Frontal cortex (tissue), 3 donors: ENCODE measurements at regions not wholly inside any gene's neighbourhood (a gene's known extent, or its start where the extent isn't known, plus 50 kb on each side); places are given as distances from the start of the nearest gene placed in this dataset.
A peak's percentile ranks its signal among the peaks of the same experiment; 100 is the strongest.
"Not testable (repeated sequence)": the region's sequence is repeated elsewhere in the genome, so short reads cannot be mapped to it uniquely, and the experiment has no call there.

Experiments used
- DNase-seq, 2 donors: peaks; one replicate each; pipeline ENCODE4 v3.0.0; 2012; ENCODE audit warnings: low spot score in 2 of 2
- FAIRE-seq: peaks from 2 replicates; lab custom pipeline; 2012; peaks lifted over from hg19 to GRCh38; lab: Jason Lieb, UNC
- donor health status: control.
- donor health status: control.
- donor health status: control.

DNA sequence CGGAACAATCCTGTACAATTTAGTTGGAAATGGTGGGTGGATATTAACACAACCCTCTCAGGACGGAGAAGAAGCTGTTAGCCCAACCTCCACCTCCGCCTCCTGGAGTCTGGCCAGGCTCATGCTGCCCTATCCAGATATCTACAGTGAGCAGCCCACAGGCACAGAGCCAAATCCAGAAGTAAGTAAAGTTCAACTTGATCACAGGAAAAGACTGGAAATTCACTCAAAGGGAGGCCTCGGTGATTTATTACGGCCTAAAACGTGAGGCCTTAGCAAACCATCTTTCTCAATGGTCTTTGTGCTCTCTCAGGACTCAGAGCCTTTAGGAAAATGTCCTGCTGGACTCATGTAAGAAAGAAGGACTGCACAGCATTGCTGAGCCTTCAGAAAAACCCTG is 330.4 kb downstream of the CEP170 start:
- FAIRE-seq, DNase-seq: not testable (repeated sequence)

DNA sequence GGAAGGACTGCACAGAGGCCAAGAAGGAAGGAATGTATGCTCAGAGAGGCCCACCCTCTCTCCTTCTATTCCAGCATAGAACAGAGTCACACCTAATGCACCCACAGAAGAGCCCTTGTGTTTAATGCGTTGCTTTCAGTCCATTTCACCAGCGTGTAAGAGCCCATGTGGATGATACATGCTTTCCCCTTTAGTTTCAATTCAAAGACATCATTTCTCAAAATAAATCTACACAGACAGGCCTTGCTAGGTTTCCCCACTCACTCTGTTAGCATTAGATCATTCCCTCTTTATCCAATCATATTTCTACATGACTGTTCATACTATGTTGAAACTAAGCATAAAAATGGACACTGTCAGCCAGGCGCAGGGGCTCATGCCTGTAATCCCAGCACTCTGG is 331.5 kb downstream of the CEP170 start:
- not testable (repeated sequence) for DNase-seq, FAIRE-seq

DNA sequence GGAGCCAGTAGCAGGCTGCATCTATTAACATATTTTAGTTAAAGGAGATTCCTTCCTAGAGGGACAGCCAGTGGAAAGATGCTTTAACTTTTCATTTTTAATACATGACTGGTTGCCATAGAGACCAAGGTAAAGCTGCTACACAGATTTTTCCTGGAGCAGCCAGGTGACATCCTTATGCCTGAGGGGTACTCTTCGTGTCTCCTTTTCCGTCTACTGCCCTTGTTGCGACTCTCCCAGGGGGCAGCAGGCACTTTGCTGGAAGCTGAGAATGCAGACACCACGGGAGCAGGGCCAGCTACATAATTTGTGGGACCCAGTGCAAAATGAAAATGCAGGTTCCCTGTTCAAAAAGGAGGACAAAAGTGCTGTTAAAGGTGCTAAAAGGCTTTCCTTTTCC is 340.4 kb downstream of the CEP170 start:
- not testable (repeated sequence) for FAIRE-seq, DNase-seq

DNA sequence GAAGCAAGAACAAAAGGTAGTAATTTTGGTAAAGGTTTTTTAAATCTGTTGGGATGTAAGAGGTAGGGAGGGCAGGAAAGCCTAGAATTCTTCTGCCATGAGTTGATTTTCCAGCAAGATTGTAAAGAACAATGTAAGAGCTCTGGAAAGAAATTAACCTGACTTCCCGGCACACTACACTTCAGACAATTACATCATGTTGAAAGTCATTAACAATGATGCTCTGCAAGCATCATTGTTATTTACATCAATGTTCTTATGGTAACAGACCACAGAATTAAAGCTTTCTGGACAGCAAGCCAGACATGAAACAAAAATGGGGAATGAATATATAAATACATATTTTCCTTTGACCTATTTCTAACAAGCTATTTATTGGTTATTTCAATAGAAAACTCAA is 342.2 kb downstream of the CEP170 start:
- not testable (repeated sequence) for FAIRE-seq, DNase-seq

DNA sequence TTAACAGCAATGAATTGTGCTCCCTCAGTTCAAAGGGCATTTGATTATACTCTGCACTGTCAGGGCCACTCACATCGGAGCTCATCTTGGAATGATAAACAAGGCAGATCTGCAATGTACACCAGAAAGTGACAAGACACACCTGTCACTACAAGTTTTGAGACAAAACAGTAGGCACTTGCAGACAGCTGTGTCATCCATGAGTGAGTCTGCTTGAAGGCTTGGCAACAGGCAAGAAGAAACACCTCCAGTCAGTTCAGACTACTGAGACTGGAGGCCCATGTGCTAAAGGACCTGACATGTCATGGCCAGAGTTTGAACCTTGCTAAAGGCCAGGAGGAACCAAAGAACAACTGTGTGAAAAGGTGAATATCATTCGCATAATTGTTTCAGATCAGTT is 354.5 kb downstream of the CEP170 start:
- not testable (repeated sequence) for FAIRE-seq, DNase-seq

DNA sequence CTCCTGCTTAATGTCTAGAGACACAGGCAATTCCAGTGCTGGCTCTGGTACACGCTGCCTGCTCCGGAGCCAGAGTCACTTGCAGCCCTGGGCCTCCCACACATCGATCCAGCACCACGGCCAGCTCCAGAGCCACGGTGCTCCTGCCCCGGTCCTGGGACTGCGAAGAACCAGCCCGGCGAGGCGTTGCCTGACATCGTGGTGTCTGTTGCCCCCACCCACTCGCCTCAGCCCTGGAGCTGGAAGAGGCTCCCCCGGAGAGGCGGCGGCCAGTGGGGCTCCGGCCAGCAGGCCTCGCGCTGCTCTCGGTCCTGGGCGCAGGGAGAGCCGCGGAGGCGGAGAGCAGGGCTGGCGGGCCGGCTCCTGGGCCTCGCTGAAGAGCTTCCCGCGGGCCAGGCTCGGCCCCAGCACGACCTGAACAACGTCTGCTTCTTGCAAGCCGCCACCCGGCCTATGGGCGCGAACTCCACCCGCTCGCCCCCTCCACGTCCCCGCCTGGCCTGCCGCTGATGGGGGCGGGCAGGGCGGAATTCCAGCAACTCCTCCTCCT is 364.8 kb downstream of the CEP170 start:
- FAIRE-seq: no peak
- DNase-seq: no peak

DNA sequence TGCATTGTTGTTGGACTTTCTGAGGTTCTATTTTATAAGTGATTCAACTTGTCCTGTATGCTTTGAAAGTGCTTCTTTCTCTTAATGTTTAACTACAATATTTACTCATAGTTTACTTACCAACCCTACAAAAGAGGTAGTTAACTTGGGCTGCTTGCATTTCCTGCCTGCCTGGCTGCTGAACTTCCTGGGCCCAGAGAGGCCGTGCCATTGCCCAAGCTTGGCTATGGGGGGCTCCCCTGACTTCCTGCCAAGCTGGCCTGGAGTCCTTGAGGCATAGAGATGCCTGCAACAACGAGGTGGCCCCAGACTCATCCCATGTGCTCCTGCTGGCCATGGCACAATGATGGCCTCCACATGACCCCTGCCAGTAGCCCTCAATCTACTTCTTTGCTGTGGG is 361.6 kb upstream of the PLD5 start:
- FAIRE-seq: no peak
- no peak for DNase-seq

DNA sequence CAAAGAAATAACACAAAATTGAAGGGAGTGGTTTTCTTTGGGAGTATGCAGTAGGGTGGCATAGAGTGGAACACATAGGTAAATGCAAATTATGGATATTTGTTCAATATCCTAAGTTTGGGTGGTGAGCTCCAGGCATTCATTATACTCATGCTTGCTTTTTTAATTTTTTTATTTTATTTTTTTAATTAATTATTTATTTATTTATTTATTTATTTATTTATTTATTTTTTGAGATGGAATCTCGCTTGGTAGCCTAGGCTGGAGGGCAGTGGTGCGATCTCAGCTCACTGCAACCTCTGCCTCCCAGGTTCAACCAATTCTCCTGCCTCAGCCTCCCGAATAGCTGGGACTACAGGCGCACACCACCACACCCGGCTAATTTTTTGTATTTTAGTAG is 355.5 kb upstream of the PLD5 start:
- DNase-seq, FAIRE-seq: not testable (repeated sequence)

DNA sequence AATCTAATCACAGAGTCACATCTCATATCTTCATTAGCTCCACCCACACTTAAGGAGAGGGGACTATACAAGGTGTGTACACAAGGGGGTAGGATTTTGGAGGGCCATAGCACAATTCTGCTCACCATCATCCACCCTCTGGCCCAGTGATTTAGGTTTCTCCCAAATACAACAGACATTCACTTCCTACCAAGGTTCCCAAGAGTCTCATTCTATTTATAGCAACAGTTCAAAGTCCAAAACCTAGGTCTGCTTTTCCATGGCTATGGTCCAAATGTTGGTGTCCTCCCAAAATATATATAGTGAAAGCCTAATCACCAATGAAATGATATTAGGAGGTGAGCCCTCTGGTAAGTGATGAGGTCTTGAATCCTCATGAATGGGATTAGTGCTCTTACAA is 353.2 kb upstream of the PLD5 start:
- no peak for FAIRE-seq
- no peak for DNase-seq

DNA sequence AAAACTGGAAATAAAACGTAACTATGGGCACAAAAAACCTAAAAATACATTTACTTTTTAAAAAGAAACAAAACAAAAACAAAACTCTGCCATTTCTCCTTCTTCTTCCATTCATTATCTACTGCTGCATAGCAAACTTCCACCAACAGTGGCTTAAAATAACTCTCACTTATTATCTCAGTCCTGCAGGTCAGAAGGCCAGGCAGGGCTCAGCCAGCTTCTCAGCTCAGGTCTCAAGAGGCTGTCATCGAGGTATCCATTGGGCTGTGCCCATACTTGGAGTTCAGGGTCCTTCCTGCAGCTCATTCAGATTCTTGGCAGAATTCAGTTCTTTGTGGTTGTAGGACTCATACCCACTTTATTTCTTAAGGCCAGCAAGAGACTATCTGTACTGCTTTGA is 352.7 kb upstream of the PLD5 start:
- DNase-seq: no peak
- FAIRE-seq: no peak

DNA sequence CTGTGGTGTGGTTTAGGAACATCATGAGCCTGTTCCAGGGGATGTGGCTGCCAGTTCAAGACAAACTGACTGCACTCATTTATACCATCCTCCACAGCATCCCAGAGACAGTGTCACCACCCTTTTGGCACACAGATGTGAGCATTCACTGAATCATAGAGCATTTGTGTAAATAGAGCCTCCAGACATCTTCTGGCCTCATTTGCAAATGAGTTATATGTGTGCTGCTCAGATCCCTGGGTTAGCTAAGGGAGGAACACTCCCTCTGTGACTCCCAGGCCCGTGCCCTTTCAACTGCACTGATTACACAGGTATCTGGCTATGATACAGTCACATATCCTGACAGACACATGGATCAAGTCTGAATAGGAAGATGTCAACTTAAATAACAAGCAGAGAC is 351.5 kb upstream of the PLD5 start:
- DNase-seq: no peak
- FAIRE-seq: no peak

DNA sequence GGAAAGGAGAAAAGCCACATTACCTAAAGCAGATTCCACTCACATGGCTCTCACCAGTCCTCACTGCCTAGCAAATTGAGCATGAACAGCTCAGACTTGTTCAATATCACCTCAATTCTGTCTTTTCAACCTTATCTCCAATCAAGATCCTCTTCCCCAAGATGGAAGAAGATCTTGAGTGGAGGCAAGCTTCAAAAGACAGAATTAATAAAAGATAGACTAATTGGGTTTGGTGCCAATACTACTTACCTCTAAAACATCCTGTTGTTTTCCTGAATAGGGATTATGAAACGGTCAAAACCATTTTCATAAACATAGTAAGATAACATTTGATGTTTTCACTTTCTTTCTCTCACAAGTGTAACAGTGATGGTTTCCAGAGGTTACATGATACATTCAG is 349.2 kb upstream of the PLD5 start:
- no peak for DNase-seq
- no peak for FAIRE-seq

DNA sequence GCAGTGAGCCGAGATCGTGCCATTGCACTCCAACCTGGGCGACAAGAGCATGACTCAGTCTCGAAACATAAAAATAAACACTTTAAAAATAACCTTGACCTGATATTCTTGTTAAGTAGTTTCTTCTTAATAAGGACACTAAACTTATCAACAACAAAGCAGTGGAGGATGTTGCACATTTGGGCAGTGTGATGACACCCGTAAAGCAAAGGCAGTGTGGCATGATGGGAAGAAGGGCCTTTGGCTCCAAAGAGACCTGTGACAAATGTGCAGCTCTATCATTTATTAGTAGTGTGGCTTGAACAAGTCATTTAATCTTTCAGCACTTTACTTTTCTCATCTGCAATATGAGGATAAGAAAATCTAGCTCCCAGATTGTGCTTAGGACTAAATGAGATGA is 348.0 kb upstream of the PLD5 start:
- no peak for FAIRE-seq
- no peak for DNase-seq

DNA sequence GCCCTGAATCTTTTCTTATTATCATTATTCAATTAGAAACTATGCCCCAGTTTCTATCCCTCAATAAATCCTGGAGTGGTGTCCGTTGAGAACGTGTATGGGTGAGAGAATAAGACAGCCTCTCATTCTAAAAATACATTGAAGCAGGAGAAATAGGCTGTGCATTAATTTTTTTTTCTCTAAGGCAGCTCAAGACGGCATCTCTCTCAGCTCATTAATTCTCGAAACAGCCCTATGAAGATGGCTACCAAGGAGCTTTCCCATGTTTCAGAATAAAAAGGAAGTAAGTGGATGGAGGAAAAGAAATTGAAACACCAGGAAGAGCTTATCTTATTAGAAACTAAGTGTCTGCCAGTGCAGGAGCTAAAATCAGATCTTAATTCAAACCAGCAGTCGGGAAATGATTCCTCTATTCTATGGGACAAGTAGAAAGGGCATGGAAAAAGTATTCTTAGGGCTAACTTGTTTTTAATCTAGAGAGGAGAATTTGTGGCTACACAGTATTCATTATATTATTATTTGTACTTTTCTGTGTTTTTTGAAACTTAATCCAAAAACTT is 347.1 kb upstream of the PLD5 start:
- no peak for DNase-seq
- no peak for FAIRE-seq

DNA sequence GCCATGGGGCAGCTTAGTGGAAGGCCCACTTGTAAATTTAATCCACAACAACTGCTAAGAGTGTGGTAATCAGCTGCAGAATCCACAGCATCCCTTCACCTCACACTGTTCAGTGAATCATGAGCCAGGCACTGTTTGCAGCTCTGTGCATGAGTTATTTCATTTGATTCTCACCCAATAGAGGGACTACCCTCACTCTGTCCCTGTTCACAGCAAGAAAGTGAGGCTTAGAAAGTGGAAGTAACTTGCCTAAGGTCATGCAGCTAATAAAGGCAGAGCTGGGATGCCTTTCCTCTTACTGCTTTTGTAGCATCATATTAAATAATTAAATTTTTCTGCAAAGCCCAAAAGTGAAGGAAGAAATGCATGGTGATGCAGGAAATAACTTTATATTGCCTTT is 346.5 kb upstream of the PLD5 start:
- no peak for FAIRE-seq
- DNase-seq: no peak

DNA sequence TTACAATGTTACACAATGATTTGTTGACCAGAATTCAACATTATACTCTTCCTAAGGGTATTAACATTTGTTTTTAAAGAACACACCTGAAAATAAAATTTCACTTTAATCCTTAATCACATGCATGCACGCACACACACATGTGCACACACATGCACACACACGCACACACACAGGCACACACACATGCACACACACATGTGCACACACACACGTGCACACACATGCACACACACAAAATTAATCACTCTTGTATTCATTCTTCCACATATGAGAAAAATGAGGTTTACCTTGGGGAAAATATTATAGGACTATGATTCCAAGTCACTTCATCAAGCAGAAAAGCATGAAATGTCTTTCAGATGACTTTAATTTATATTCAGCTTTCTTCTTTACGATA is 331.8 kb upstream of the PLD5 start:
- FAIRE-seq (no peak), DNase-seq (no peak)

DNA sequence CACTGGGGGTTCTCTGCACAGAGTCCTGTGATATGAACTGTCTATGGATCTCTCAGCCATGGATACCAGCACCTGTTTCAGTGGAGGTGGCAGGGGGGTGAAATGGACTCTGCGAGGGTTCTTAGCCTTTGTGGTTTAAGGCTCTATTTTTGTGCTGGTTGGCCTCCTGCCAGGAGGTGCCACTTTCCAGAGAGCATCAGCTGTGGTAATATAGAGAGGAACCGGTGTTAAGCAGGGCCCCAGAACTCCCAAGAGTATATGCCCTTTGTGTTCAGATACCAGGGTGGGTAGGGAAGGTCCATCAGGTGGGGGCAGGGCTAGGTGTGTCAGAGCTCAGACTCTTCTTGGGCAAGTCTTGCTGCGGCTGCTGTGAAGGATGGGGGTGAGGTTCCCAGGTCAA is 330.0 kb upstream of the PLD5 start:
- FAIRE-seq (no peak), DNase-seq (no peak)

DNA sequence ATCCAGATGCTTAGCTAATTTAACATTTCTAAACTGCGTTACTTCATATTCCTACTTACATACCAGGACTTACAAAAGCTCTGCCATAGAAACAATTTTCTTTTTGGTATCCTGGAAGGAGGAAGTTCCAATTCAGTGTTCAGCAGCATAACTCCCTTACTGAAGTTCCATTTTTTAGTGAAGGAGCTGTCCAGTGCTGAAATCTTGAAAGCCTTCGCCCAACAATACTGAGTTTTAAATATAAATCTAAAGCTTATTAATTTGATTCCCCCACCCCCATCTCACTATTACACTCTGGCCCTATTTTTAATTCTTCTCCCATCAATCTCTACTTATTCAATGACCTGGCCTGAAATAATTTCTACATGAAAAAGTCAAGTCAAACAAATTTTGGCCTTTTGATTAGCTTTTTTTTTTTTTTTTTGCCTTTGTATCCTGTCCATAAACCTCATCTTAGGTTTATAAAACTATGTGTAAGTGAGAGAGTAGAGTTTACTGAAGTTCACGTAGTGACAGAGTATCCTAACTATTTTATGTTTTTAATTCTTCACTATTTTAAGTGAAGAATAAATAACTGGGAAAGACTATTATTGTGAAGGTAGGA is 323.0 kb upstream of the PLD5 start:
- no peak for FAIRE-seq
- DNase-seq: no peak

DNA sequence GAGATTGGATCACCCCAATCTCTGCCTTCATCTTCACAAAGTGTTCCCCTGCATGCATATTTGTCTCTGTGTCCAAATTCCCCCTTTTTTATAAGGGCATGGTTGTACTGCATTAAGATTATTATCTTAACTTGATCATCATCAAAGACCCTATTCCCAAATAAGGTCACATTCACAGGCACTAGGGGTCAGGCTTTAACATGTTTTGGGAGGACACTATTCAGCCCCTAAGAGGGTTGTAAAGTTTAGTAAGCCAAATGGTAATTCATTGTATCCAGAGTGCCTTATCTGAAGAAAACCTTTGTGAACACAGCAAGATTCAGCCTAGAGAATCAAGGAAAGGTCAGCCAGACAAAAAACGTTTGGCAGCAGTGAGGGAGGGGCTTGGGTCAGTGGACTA is 317.6 kb upstream of the PLD5 start:
- FAIRE-seq: no peak
- DNase-seq: no peak

DNA sequence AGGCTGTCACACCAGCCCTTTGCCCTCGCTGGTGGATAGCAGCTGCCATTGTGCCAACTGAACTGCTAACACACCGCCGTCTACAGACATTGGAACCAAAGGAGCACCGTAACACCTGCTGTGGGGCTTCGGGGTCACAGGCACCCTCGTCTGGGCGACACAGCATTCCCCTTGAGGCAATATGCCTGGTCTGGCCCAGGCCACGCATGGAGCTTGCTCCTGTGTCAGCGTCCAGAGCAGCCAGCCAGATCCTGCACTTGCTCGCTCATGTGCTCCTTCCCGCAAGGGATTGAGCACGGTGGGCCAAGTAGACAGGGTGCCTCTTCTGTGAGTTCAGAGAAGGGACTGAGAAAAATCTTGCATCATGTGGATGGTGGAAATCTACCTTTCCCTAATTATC is 314.6 kb upstream of the PLD5 start:
- DNase-seq (no peak), FAIRE-seq (no peak)

DNA sequence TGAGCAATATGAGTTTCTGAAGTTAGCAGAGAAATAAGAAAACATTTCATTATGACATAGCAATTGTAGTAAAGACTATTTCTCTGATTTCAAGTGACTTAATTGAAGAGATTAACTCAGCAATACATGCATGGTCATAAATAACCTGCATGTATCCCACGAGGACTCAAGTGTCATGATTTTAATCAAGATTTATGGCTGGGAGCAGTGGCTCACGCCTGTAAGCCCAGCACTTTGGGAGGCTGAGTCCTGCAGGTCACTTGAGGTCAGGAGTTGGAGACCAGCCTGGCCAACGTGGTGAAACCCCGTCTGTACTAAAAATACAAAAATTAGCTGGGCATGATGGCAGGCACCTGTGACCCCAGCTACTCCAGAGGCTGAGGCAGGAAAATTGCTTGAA is 311.9 kb upstream of the PLD5 start:
- FAIRE-seq (no peak), DNase-seq (no peak)

DNA sequence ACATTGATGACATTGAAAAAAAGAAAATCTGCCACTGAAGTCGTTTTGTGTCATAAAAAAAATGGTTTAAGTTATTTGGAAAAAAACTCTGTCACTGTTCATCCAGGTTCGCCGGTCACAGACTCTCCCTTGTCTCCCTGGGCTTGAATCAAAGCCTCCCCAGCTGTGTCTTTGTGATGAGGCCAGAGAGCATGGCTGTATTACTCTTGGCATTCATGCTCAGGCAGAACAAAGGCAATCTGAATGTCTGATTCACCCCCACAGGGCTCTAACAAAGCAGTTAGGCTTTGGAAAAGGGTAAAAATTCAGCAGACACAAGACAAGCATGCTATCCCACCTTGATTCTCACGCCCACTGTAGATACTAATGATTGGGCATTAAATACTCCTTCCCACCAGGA is 304.3 kb upstream of the PLD5 start:
- FAIRE-seq (peak; percentile 74), DNase-seq (peak in 1 of 2 donors; percentile 24)
